ENCODE measurements at regions not wholly inside any gene's neighbourhood (a gene's known extent, or its start where the extent isn't known, plus 50 kb on each side); places are given as distances from the start of the nearest gene placed in this dataset.

DNA sequence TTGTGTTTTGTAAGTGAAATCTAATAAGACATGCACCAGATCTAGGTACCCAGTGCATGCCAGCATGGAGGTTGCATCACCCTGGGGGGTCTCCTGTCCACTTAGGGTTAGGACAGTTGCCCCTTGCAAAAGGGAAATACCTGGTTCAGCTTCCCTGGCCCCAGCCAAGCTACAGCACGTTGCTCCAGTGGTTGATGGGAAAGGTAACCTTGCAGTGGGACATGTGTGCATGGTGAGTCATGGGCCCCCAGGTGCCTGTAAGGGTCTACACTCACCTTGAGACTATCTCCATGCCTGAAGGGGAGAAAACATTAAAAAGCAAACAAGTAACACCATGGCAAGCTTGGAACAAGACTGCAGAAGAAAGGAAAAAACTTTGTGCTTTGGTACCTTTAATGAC is 143.9 kb downstream of the LSM5 start:
- DNase-seq (ENCODE audit: low spot score) = no peak

- DNase-seq (ENCODE audit: low spot score) = no peak
Measured at GRCh38 chr7:32336726-32337125, 153.5 kb downstream of the LSM5 start.

DNA sequence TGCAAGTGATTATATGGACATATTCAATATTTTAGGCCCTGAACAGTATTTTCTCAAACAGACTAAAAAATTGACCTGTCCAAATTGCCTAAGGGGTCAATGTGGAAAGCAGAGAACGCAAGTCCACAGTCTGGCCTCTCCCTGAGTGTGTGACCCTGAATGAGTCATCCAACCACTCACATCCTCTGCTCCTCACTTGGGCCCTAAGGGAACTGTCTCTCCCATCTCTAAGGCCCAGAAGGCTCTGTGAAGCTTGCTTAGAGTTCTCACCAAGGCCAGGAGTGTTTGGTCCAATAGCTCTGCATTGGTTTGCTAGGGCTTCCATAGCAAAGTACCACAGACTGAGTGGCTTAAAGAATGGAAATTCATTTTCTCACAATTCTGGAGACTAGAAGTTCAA is 155.1 kb downstream of the LSM5 start:
- no peak for DNase-seq (ENCODE audit: low spot score)

- no peak for DNase-seq (ENCODE audit: low spot score)
Measured at GRCh38 chr7:32330602-32331001, 159.6 kb downstream of the LSM5 start.

DNA sequence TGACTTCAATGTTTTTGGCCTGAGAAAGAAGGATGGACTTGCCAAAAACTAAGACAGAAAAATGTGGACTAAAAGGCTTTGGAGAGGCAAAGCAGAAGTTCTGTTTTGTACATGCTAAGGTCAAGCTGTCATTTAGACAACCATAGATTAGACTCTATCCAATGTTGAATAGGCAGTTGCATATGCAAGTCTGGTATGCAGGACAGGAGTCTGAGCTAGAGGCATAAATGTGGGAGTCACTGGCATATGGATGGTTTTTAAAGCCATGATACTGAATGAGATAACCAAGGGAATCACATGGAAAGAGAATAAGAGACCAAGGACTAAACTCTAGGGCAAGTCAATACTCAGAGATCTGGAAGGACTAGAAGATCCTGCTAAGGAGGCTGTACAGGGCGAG is 164.1 kb downstream of the LSM5 start:
- DNase-seq (ENCODE audit: low spot score) = no peak

GRCh38 chr7:32323712-32324111 is 166.5 kb downstream of the LSM5 start:
- DNase-seq (ENCODE audit: low spot score) = no peak

GRCh38 chr7:32319012-32319382 is 171.2 kb downstream of the LSM5 start:
- DNase-seq (ENCODE audit: low spot score) = no peak

DNA sequence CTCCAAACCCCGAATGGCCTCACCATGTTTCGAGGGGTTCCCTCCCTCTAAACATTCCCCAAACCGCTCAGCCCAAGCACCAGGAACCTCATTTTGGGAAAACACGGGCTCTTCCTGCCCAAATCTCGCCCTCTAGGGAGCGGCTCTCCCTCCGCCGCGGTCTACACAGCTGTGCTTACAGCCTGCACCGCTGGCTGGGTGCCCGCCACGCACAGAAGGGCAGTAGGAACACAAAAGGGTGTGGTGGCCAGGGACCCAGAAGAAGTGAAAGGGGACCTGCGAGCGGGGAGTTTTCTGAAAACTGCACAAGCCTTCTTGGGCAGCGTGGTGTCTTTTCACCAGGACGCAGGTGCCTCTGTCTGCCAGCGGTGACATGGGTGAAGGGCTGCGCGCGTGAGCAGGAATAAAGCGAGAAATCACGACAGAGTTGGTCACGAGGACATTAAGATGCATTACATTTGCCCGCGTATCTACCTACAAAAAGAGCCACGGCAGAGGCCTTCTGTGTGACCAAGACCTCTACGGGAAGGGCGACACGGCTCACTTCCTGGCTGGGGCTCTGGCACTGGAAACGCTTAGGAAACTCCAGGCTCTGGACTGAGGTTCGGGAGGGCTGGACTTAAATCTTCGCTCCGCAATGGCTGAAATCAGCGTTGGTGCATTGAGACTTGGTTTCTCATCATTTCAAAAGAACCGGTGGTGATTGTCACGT is 171.7 kb downstream of the LSM5 start:
- no peak for DNase-seq (ENCODE audit: low spot score)

- DNase-seq (ENCODE audit: low spot score) = no peak
Measured at GRCh38 chr7:32316839-32317238, 173.3 kb downstream of the LSM5 start.

GRCh38 chr7:32314761-32315160 is 175.4 kb downstream of the LSM5 start:
- no peak for DNase-seq (ENCODE audit: low spot score)

GRCh38 chr7:32301427-32301826 is 188.8 kb downstream of the LSM5 start:
- no peak for DNase-seq (ENCODE audit: low spot score)

GRCh38 chr7:32299133-32299702 is 191.0 kb downstream of the LSM5 start:
- DNase-seq (ENCODE audit: low spot score) = no peak

DNA sequence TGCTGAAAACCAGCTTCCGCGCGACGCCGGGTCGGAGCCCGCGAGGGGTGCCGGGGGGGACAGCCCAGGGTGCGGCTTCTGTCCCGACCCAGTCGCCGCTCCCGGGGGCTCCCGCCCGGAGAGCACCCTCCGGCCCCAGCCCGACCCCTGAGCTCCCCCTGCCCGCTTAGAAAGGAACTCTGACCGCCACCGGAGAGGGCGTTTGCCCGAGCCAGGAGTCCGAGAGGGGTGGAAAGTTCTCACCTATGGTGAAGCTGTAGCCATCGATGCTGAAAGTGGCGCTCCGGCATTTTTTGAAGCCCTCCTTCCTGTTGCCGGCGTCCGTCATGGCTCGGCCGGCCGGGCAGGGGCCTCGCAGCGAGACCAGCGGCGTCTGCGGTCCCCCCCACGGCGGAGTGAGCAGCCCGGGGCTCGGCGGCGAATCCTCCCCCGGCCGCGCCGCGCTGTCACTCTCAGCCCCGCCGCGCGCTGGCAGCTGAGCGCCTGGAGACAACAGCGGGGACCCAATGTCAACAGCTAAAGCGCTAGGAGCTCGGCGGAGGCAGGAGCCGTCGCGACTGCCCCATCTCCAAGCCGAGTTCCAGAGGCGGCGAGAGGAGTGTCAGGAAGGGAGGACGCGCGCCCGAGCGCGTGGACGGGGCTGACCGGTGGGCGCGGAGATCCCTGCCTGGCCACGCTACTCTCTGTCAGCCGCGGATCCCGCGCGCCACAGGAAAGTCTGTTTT is 191.6 kb downstream of the LSM5 start:
- DNase-seq (ENCODE audit: low spot score) = no peak

DNA sequence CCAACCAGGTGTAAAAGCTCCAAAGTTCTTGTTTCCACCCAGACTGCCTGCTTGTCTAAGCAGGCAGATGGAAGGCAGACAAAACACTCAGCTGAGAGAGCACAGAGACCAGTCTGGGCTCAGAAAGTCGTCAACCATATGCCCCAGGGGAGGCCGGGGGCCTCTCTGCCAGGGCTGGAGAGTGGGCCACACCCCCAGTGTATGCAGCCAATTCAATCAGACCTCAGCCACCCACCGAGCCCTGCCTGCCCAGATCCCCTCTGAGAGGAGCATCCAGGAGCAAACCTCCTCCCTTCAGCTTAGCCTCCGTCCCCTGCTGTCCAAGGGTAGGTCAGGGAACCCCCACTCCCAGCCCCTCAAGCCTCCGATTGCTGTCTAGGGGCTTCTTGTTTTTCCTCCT is 196.3 kb downstream of the LSM5 start:
- DNase-seq (ENCODE audit: low spot score) = no peak

GRCh38 chr7:32289651-32290414 is 200.3 kb downstream of the LSM5 start:
- peak; percentile 74 for DNase-seq (ENCODE audit: low spot score)

DNA sequence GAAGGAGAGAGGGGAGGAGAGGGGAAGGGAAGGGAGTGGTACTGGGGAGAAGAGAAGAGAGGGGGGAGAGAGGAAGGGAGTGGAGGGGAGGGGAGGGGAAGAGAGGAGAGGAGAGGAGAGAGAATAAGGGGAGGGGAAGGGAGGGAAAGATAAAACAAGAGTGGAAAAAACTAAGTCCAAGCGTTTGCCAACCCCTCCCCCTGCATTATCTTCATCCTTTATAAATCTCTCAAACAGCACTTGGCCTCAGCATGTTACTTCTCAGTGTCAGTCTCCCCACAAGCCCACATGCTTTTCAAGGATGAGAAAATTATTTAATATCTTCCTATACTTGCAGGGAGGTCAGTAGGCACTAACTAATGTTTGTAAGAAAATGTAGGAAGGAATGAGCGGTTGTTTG is 204.5 kb downstream of the LSM5 start:
- no peak for DNase-seq (ENCODE audit: low spot score)

GRCh38 chr7:32283546-32283945 is 206.6 kb downstream of the LSM5 start:
- no peak for DNase-seq (ENCODE audit: low spot score)

DNA sequence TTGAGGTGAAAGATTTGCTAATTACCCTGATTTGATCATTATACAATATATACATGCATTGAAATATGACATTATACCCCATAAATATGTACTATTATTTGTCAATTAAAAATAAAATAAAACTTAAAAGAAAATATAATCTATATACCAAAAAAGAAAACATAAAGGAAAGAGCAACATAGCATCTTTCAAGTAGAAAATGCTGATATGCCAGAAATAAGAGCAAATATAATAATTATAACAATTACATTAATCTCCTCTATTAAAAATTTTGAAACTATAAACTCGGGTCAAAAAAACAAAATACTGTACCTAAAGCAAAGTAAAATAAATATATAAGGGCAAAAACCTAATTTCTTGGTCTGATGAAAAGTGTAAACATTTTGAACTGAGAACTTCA is 209.3 kb upstream of the PDE1C start:
- DNase-seq (ENCODE audit: low spot score) = no peak

DNA sequence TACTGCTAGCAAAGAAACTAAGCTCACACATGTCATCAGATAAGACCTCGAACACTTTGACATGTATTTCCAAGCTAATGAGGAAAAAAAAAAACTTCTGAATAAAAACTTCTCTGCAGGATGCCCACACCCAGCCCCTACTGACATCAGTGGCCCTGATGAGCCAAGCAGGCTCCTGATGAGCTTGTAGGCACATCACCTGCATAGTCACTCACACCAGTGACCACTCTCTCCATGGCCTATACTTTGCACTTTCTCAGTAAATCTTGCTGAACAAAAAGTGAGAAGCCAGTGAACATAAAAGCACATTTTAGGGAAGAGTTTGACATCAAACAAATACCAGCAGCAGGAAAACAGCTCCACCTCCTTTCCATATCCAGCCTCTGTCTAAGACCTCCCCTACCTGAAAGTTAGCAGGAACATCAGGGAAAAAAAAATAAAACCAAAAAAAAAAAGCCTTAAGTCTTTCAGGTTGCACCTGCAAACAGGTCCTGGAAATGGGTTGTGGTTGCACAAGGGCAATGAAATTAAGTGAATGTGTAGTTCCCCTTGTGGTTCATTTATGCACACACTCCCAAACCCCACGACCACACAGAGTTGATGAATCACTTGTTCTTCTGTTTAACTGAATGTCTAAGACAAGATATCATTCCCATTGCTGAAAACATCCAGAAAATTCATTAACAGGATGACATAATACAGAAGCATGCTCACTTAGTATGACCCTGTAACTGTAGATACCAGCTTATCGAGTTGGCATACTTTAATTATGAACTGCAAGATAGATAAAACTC is 205.2 kb upstream of the PDE1C start:
- no peak for DNase-seq (ENCODE audit: low spot score)

DNA sequence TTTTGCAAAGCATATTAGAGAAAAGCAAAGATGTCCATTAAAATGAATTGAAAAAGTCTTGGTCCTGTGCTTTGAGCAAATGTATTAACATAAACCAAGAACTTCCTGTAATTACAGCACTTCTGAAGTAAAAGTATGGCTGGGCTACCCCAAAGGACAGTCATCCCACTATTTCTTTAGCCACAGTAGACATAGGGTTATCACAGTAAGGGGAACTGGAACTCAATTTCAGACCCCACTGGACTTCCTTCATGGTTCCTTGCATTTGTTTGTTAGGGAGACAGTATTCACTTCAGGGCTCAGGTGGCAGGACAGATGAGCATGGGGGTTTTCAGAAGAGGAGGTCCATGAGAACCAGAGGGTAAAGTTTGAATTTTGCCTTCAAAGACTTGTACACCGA is 203.1 kb upstream of the PDE1C start:
- no peak for DNase-seq (ENCODE audit: low spot score)

DNA sequence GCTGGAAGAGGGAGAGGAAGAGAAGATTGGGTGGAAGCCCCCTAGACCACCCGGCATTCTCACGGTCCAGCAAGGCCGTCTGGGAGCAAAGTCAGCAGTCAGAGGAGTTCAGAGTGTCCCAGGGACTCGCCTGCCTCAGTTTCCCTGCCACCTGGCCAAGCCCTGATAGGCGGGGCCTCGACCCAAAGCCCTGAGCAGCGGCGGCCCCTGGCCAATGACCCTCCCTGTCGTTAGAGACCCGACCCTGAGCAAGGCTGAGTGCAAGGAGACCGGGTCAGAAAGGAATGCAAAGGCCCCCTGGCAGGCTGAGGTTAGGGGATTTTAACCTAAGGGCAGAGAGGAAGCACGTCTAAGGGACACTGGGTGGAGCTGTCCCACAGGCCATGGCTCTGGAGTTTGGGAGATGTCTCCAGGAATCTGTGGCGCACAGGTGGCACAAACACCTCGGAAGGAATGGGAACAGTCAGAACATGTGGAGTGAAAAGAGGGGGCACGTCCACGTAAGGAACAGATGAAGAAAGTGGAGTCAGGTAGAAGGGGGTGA is 196.8 kb upstream of the PDE1C start:
- DNase-seq (ENCODE audit: low spot score) = no peak
